GM21367 (cell line): ENCODE measurements at regions not wholly inside any gene's neighbourhood (a gene's known extent, or its start where the extent isn't known, plus 50 kb on each side); places are given as distances from the start of the nearest gene placed in this dataset.

Experiments
- ATAC-seq: cut with Tn5 transposase; IDR thresholded peaks from one replicate; pipeline ENCODE4 v1.9.1; 2021; ENCODE audit not compliant: unreplicated experiment

DNA sequence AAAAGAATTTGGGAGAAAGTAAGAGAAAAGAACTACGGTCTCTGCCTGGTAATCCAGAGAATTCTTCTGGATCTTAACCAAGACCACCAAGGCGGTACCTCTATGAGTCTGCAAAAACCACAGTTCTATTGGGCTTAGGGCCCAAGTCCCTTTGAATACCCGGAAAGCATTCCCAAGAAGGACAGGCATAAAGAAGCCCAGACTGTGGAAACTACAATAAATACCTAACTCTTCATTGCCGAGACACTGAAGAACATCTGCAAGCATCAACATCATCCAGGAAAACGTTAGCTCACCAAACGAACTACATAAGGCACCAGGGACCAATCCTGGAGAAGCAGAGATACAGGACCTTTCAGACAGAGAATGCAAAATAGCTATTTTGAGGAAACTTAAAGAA is 162.3 kb upstream of the TMC3 start:
- ATAC-seq, result no peak

DNA sequence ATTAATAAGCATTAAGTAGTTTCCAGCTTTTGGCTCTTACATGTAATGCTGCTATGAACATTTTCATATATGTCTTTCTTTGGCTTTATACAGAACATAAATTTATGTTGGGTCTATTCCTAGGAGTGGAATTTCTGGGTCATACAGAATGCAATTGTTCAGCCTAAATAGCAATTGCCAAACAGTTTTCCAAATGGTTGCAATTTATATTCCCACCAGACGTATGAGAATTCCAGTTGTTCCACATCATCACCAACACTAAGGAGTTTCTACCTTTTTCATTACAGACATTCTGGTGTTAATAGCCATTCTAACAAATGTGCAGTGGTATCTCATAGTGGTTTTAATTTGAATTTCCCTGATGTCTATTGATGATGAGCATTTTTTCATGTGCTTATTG is 160.1 kb upstream of the TMC3 start:
- ATAC-seq, result no peak

DNA sequence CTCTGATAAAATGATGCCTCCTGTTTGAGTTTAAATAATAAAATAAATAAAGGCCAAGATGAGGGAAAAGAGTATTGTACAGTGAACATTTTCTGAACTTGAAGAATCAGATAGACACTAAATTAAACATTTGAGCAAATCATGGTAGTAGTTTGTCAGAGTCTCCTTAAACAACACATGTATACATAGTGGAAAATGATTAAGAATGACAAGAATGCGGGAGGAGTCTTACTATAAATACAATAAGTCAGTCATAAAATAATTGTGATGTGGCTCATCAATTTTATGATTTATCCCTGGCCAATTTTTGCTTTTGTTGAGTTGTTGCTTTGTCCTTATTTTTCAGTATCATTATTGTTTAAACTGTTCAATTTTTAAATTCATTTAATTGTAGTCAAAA is 158.0 kb upstream of the TMC3 start:
- ATAC-seq, result no peak

DNA sequence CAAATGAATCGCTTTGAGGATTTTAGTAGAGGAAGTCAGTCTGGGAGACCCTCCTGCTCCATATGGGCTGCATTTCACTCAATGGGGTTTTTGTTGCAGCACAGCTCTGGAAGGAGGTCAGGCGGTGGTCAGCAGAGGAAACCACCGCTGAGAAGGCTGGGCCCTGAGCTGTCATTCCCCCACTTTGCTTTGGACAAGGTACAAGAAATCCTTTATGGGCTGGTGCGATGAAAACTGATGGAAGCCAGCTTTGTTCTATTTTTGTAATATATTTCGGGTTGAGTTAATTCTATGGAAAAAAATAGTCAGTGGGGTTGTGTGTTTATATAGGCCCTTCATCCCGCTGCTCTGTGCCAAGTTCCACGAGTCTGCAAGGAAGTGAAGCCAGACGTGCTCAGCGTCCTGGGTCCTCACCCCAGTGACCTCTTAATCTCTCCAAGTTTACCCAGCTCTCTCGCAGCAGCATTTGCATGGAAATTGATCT is 157.1 kb upstream of the TMC3 start:
- no peak for ATAC-seq

DNA sequence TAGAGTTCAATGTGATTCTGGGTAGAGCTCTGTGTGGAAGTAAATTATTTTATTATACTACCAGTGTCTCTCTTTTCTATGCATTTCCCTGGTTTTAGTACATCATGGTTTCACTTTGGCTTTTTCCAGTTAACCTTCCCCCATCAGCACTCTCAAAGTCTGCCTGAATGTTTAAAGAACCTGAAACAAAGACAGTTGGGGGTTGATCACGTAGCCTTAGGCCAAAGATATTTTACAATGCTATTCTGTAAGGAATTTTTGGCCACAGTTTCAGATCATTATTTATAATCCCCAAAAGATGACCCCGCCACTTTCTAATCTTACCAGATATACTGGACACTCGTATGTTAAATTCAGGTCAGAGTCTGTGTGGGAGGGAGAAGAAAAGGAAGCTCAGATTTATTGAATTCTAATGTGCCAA is 156.3 kb upstream of the TMC3 start:
- ATAC-seq, result no peak

DNA sequence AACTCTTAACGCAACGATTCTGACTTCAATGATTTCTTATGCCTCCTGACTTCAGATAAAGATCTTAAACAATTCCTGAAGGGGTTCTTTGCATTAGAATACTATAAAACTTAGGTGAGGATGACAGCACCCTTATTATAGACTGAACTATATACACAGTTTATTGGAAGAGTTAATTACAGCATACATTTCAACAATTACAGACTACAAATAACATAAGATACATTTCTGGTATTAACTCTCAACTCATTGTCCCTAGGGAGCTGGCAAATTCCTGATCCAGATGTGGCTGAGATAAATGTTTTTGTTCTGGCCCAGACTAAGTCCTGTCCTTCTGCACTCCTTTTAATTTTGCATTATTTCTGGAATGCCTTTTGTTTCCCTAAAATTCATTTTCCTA is 155.5 kb upstream of the TMC3 start:
- no peak for ATAC-seq

DNA sequence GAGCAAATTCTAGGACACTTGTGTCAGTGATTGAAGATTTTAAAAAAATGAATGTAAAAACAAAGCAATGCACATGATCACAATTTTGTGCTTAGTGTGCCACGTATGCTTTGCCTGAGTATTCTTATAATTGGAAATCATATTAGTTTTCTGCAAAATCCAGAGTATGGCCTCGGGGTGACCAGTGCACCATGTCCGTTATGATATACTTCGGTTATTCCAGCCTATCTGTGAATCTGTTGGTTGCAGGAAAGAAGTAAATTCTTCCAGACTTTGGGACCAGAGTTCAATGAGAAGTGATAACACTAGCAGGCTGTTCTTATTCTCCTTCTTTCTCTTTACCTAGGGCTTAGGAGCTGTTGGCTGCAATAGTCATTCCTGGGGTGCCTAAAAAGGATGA is 152.0 kb upstream of the TMC3 start:
- no peak for ATAC-seq

DNA sequence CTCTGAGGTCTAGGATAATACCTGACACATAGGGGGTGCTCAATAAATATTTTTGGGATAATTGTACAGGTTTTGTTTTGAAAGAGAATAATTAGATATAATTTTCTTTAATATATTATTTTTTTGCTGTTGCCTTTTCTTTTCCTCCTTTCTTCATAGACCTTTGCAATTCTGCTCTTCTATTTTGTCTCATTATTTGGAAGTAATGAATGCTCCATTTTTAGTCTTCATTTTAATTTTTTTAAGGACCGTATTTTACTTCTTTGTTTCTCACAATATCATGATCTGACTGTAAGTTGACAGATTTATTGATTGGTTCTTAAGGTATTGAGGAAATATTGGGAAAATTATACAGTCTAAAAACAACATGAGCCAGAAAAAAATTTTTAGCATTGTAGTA is 150.5 kb upstream of the TMC3 start:
- ATAC-seq, result no peak

DNA sequence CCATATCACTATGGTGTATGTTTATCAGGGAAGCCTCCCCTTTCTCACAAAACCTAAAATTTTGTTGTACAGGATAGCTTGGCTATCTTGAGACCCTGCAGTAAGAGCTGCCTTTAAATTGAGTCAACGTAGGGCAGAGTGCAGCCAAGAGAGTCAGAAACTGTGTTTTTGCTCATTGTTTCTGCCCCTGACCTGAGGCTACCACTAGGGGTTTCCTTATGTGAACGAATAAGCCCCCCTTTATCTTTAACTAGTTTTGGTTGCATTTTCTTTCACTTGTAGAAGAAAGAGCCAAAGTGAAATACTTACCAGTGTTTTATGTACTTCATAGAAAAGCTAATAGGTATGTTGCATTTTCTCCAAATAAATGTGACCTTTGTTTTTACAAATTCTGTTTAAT is 149.9 kb upstream of the TMC3 start:
- no peak for ATAC-seq

DNA sequence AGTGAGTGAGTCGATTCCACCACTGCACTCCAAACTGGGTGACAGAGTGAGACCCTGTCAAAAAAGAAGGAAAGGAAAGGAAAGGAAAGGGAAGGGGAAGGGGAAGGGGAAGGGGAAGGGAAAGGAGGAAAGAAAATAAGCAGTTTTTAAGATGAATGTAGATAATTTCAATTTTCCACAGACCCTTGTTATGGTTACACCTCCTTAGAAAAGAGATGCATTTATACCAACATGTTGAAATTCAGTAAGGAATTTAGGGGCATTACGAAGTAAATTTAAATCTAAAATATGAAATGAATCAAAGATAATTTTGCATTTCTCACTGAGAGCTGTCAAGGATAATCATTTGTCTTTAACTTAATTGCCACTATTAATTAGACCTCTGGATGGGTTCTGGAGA is 146.5 kb upstream of the TMC3 start:
- ATAC-seq, result no peak

DNA sequence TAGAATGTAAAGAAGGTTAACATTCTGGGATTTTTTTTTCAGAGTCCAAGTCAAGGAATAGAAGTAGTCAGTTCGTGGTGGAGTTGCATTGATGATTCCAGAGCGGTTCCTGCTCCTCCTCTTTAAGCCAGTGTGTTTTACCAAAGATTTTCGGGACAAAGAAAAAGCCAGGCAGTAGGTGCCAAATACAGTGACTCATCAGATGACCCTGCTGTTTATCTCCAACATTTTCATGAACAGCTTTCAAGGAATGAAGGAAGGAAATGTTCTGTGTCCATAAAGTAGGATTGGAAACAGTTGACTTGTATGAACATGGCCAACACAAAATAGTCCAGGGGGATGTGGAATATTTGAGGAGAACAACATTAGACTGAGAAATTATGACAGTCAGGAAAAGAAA is 142.4 kb upstream of the TMC3 start:
- ATAC-seq, result no peak

DNA sequence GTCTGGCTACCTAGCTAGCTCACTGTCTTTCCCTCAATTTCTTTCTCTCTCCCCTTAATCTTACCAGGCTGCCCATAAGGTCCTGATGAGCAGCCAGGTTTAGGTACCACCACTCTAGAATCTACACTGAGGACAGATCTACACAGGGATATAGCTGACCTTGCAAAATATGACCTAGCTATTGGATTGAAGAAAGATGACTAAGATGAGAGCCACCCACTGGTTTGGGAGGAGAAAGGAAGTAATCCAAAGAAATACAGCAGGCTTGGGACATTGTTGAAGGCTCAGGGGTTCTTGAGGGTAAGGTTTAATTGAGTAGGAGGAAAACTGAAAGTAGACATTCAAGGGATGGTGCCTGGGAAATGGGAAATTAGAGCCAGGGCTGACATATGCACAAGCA is 142.0 kb upstream of the TMC3 start:
- ATAC-seq, result no peak

DNA sequence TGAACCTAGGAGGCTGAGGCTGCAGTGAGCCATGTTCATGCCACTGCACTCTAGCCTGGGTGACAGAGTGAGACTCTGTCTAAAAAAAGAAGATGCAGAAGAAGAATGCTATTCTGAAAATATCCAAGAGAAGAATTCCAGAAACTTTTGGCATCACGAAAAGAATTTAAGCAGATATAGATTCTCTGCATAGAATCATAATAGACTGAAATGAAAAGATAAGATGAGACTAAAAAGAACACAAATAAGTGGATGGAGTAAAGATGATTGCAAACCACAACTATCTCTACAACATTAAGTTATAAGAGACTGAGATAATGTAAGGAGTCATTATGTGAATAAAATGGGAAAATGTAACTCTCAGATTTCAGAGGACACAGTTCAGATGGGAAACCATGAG is 140.7 kb upstream of the TMC3 start:
- ATAC-seq, result no peak

DNA sequence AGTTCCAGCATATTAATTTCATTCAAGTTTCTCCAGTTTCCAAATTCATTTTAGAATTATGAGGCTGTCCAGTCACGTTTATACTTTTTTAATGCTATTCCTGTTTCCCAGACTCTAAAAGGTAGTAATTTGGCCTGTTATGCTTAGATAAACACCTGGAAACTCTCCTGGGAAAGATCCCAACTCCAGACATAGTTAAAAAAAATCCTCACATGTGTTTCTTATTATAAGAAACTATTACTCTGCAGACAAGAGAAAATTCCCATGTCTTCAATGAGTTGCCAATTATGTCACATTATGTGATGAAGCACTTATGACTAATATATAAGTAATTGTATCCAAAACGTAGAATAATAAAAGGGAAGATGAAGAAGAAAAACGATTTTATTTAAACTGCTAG is 137.1 kb upstream of the TMC3 start:
- no peak for ATAC-seq

DNA sequence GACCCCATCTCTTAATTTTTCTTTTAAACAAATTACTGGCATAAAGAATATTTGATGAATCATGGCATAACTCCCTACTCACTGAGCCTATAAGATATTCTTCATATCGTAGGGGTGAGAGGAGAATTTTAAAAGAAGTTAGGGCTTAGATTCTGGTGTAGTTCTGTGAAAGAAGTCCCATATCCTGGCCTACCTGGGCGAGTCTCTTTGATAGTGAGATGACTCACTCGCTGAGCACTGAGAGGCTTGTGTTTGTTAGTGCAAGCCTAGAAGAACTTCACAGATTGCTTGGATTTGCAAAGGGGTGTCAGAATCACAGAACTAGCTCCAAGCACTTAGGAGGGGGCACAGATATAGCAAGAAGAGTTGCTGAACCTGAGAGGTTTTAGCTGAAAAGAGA is 133.8 kb upstream of the TMC3 start:
- no peak for ATAC-seq

DNA sequence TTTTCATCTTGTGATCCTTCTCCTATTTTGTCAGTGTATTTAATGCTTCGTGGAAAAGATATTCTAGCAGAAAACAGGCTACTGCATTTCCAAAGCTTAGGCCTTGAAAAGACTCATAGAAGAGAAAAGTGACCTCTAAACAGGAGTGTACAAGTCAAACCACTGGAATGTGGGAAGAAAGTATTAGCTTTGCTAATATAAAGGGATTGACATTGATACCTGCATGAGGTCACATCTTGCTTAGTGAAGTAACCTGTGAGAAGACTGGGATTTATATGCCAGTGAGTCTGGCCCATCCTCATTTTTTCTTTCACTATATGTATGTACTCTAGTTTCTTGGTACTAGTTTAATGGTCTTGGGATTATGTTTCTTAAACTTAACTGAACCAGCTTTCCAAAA is 132.9 kb upstream of the TMC3 start:
- ATAC-seq, result no peak

DNA sequence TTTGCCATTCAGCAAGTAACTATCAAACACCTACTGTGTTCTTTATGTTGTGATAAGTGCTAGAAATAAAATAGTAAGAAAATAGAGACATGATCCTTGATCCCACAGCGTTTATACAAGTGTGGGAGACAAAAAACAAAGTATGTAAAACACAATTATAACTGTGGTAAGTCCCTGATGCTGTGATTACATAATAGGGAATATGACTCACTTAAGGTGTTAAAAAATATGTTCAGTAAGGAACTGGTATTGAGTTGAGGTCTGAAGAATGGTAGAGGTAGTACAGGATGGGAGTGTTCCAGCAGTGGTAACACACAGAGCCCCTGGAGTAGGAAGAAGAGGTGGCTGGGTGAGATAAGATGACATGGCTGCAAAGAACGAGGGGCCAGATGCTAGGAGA is 132.1 kb upstream of the TMC3 start:
- ATAC-seq, result no peak

DNA sequence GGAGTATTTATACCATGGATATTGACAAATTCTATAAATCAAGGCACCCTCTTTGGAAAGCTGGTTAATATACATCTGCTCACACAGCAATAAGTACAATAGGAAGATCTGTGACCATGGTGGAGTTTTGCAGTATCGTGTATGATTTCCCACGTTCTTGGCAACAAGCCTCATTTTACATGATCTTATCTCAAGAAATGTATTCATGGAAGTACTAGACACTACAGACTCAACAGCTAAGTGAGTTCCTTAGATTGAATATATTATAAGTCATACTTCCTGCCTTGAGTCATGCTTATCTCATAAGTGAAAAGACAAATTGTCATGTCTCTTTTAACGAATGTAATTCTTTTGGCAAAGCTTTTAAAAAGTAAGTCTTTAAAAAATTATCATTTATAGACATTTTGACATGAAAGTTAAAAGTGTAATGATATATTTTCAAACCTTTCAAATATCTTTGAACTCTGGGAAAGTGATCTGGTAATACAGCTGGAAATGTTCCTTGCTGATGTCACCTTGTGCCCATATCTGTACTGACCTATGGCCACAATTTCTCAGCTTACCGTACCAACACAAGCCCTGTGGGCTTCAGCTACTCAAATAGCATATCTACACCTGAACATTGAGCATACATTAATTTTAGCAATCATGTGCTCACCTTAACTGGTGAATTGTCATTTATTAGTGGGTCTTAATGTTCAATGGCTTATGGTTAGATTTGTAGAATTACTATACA is 130.3 kb upstream of the TMC3 start:
- ATAC-seq, result no peak

DNA sequence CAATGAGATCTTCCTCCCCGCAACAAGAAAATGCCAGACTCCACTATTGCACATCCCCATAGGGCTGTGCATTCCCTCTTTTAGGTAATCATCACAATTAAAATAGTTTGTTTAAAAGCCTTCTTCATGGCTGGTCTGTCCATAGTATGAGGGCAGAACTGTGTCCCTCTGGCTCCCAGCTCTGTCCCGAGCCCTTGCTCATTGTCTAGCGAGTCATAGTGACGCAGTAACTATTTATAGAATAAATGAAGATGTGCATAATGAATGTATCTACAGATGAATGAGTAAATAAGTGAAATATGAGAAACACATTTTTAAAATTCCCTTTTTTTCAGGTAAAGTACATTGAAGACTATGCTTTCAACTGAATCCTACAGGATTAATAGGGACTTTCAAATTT is 128.4 kb upstream of the TMC3 start:
- no peak for ATAC-seq

DNA sequence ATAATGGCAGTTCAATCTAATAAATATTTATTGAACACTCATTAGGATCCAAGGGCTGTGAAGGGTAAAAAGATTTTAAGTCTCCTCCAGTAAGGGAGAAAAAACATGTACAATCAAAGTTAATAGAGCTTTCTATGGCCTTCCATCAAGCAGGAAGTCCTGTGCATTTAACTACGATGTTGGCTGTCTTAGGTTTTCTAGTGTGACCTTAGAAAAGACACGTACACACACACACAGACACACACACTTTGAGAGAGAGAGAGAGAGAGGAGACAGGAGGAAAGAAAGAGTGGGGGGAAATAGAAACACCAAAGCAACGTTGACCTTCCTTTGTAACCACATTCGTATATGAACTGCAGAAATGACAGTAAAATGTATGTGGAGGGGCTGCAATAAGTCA is 126.1 kb upstream of the TMC3 start:
- no peak for ATAC-seq

DNA sequence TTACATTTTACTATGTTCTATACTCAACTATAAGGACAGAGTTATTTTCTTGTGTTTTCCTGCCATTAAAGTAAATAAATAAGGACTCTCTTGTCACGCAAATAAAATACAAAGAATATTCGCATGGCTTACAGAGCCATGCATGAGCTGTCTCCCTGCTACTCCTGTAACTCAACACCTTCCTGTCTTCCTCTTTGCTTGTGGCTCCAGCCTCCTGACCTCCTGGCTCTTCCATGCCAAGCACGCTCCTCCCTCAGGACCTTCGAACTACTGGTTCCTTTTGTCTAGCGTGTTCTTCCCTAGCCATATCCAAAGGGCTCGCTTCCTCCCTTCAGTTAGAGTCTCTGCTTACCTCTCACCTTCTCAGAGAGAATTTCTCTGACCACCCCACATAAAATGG is 124.3 kb upstream of the TMC3 start:
- ATAC-seq, result no peak

DNA sequence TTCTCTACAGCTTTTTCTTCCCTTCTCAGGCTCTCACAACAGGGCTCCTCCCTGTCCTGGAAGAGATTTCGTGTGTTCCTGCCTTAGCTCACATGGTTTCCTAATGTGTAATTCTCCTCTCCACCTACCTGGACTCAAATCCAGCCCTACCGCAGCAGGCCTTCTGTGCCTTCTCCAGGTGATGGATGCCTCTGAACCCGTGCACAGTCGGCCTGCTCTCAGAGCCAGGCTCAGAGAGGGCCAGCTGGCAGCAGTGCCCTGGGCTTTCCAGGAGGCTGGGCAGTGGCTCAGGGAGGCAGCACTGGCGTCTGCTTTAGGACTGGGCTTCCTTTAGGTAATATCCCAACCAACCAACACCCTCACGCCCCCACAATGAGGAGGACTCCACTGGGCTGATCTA is 123.2 kb upstream of the TMC3 start:
- ATAC-seq, result no peak

DNA sequence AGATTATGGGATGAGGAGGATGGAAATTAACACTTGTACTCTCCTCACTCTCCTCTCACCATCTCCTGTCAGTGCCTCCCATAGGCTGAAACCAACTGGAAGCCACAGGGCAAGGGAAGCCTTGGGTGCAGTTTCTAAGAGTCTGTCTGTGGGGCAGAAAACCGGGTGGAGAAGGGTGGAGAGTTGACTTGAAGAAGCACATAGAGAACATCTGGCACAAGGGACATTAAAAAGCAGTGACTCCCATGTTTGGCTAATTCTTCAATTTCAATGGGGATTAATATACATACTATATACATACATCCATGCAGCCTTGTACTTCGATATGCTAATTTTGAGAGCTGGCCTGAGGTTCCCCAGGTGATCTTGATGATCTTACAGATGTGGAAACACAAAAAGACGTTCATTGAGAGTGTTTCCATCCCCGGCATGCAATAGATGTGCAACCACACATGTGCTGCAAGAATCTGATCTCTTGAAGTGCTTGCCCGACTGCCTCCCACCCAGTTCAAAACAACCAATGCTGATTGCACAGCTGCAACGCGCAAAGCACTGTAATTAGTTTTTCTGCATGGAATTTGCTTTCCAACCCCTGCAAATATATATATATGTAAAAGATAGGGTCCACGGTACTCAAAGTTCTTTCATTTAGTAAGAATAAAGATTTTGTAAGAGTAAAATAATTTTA is 121.9 kb upstream of the TMC3 start:
- no peak for ATAC-seq
